IMR-90 (cell line): ENCODE measurements at regions not wholly inside any gene's neighbourhood (a gene's known extent, or its start where the extent isn't known, plus 50 kb on each side); places are given as distances from the start of the nearest gene placed in this dataset.

Source experiments
- ATAC-seq: fragments of 200-7000 bp; cut with Tn5 transposase; 2 replicates; pipeline ENCODE4 v1.9.1; 2020; ENCODE audit warnings: low read depth, mild to moderate bottlenecking, moderate library complexity
- BruUV-seq: library from RNA; stranded (reverse); fragments of 400-500 nt; replicated peaks from 2 replicates; lab custom pipeline; 2021; lab: Mats Ljungman, UMichigan
- CTCF ChIA-PET: fragments of 300-600 bp; formaldehyde crosslinking; extraction: SDS; loops from one replicate; lab custom pipeline; 2021; ENCODE audit warnings: antibody characterized with exemption; lab: Yijun Ruan, JAX
- POLR2A ChIA-PET: fragments of 300-600 bp; sonication (Branson Sonifier 250); formaldehyde crosslinking; loops from one replicate; lab custom pipeline; 2022; ENCODE audit warnings: antibody characterized with exemption; ENCODE audit not compliant: unreplicated experiment; lab: Charles Lee
- DNase-seq: peaks from one replicate; pipeline ENCODE4 v3.0.0; 2013
- H2AFZ ChIP-seq: replicated peaks from 2 replicates; pipeline ENCODE3; 2013; ENCODE audit warnings: low read length, mild to moderate bottlenecking; ENCODE audit not compliant: poor library complexity
- H2AK5ac ChIP-seq: 2 replicates; pipeline ENCODE4 v1.6.1; 2013; ENCODE audit warnings: low read depth, low read length, inconsistent platforms
- H2AK9ac ChIP-seq: replicated peaks from 2 replicates; pipeline ENCODE3; 2013; ENCODE audit warnings: mild to moderate bottlenecking, low read depth, low read length, moderate library complexity; ENCODE audit not compliant: poor library complexity
- H2BK120ac ChIP-seq: 2 replicates; pipeline ENCODE4 v1.6.1; 2013; ENCODE audit warnings: low read depth, low read length, inconsistent platforms
- H2BK15ac ChIP-seq: 3 replicates; pipeline ENCODE4 v1.6.1; 2013; ENCODE audit warnings: low read depth, low read length, inconsistent platforms
- H2BK20ac ChIP-seq: 2 replicates; pipeline ENCODE4 v1.6.1; 2013; ENCODE audit warnings: low read depth, mild to moderate bottlenecking, inconsistent platforms, low read length, moderate library complexity
- H2BK5ac ChIP-seq: 2 replicates; pipeline ENCODE4 v1.6.1; 2013; ENCODE audit warnings: mild to moderate bottlenecking, low read depth, low read length, inconsistent platforms; ENCODE audit not compliant: poor library complexity, severe bottlenecking
- H3K14ac ChIP-seq: replicated peaks from 2 replicates; pipeline ENCODE4 v1.6.1; 2013; ENCODE audit warnings: low read depth, low read length, inconsistent platforms
- H3K18ac ChIP-seq: 2 replicates; pipeline ENCODE4 v1.6.1; 2013; ENCODE audit warnings: low read depth, low read length, control low read depth
- H3K23ac ChIP-seq: 2 replicates; pipeline ENCODE4 v1.6.1; 2013; ENCODE audit warnings: low read depth, low read length, inconsistent platforms
- H3K27ac ChIP-seq: 2 replicates; pipeline ENCODE4 v1.5.1; 2013; ENCODE audit warnings: mild to moderate bottlenecking, control low read depth, low read length; ENCODE audit not compliant: insufficient read depth
- H3K27me3 ChIP-seq: 2 replicates; pipeline ENCODE4 v1.6.1; 2013; ENCODE audit warnings: low read length; ENCODE audit not compliant: control insufficient read depth, insufficient read depth
- H3K36me3 ChIP-seq: 2 replicates; pipeline ENCODE4 v1.6.1; 2013; ENCODE audit warnings: low read length, mixed read lengths; ENCODE audit not compliant: control insufficient read depth, insufficient read depth
- H3K4ac ChIP-seq: 2 replicates; pipeline ENCODE4 v1.6.1; 2013; ENCODE audit warnings: low read depth, low read length, inconsistent platforms
- H3K4me1 ChIP-seq: 2 replicates; pipeline ENCODE4 v1.6.1; 2013; ENCODE audit warnings: low read length, mixed read lengths; ENCODE audit not compliant: control insufficient read depth, insufficient read depth
- H3K4me2 ChIP-seq: 2 replicates; pipeline ENCODE4 v1.6.1; 2013; ENCODE audit warnings: low read depth, mild to moderate bottlenecking, control low read depth, low read length, moderate library complexity
- H3K4me3 ChIP-seq: 2 replicates; pipeline ENCODE4 v1.5.1; 2013; ENCODE audit warnings: low read depth, mild to moderate bottlenecking, control low read depth, low read length, moderate library complexity; ENCODE audit not compliant: insufficient read depth
- H3K56ac ChIP-seq: 2 replicates; pipeline ENCODE4 v1.6.1; 2013; ENCODE audit warnings: low read length, inconsistent platforms; ENCODE audit not compliant: insufficient read depth; ENCODE audit errors: extremely low read depth
- H3K79me1 ChIP-seq, 2 experiments: 2 replicates each; pipeline ENCODE4 v1.6.1; 2013; ENCODE audit warnings: low read length in 2 of 2, inconsistent platforms in 1 of 2, low read depth in 1 of 2
- H3K9ac ChIP-seq: 2 replicates; pipeline ENCODE4 v1.6.1; 2013; ENCODE audit warnings: low read depth, low read length, control low read depth
- H3K9me1 ChIP-seq: 2 replicates; pipeline ENCODE4 v1.6.1; 2013; ENCODE audit warnings: low read length, inconsistent platforms; ENCODE audit not compliant: insufficient read depth
- H3K9me3 ChIP-seq: 2 replicates; pipeline ENCODE4 v1.6.1; 2013; ENCODE audit warnings: low read length; ENCODE audit not compliant: control insufficient read depth, insufficient read depth
- H4K20me1 ChIP-seq: 2 replicates; pipeline ENCODE4 v1.6.1; 2013; ENCODE audit warnings: low read length, inconsistent platforms; ENCODE audit not compliant: insufficient read depth
- H4K5ac ChIP-seq: 2 replicates; pipeline ENCODE4 v1.6.1; 2013; ENCODE audit warnings: mild to moderate bottlenecking, low read depth, low read length, control low read depth
- H4K8ac ChIP-seq, 2 experiments: 2 replicates each; pipeline ENCODE4 v1.6.1; 2013; ENCODE audit warnings: low read depth in 2 of 2, low read length in 2 of 2, control low read depth in 1 of 2, inconsistent platforms in 1 of 2
- H4K91ac ChIP-seq: 2 replicates; pipeline ENCODE4 v1.6.1; 2013; ENCODE audit warnings: low read depth, low read length, inconsistent platforms; ENCODE audit not compliant: insufficient read depth
- FOS ChIP-seq: fragments of 150-350 bp; IDR thresholded peaks from 2 replicates; pipeline ENCODE4 v1.6.1; 2016; ENCODE audit warnings: low read depth, low read length
- NFE2L2 ChIP-seq: fragments of 150-350 bp; IDR thresholded peaks from 2 replicates; pipeline ENCODE4 v1.6.1; 2016; ENCODE audit warnings: low read depth, mild to moderate bottlenecking, low read length
- RFX5 ChIP-seq: IDR thresholded peaks from 2 replicates; pipeline ENCODE4 v1.8.0; 2012; ENCODE audit warnings: low read depth, mild to moderate bottlenecking, low read length, moderate library complexity
- WGBS, 2 experiments: methylation state at CpG; one replicate each; pipeline versions ENCODE4 v1.1.5 to v1.1.7; 2013; ENCODE audit warnings: missing lambda C conversion rate in 2 of 2; ENCODE audit not compliant: insufficient read length in 1 of 2; ENCODE audit errors: extremely low coverage in 2 of 2; 5-methylcytosine and 5-hydroxymethylcytosine counted together
- dilution Hi-C: fragments of 300-500 bp; cut with HindIII; formaldehyde crosslinking; loops from one replicate; pipeline ENCODE4 v1.14.3; 2018; ENCODE audit warnings: low sequenced_read_pairs; ENCODE audit not compliant: unreplicated experiment
- in situ Hi-C: fragments of 300-500 bp; cut with MboI; formaldehyde crosslinking; loops from 3 replicates; pipeline ENCODE4 v1.14.3; 2019; ENCODE audit warnings: low sequenced_read_pairs, inconsistent platforms, mixed read lengths
- intact Hi-C: fragments of 100-400 bp; cut with micrococcal nuclease; formaldehyde crosslinking; loops from 2 replicates; pipeline ENCODE4 v1.10.0; 2022

- TF ChIP-seq NFE2L2: no peak
Observed at GRCh38 chr1:224504297-224505041, 69.9 kb upstream of the WDR26 start (continued).

DNA sequence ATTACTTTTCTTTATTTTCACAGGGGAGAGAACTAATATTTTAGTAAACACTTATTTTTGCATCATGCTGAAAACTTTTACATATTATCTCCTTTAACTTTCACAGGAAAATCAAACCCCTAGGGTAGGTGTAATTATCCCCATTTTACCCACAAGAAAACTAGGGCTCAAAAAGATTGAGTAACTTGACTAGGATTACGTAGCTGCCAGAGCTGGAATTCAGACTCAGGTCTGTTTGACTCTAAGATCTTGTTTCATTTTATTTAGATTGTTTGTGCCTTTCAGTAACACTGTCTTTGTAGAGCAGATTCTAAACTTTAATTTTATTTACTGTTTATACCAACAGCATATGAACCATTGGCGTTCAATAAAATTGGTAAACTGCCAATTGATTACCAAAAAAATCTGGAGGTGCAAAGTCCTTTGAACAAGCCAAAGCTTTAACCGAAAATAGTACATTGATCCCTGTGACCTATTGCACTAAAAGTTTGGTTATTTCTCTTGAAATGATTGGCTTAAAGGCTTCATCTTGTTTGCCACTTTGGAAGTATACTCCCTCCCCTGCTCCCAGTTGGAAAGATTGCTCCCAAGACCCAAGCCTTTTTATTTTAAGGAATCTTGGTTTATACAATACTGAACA is 71.0 kb upstream of the WDR26 start:
- no TSS peak for BruUV-seq
- Histone ChIP-seq H3K27ac (no peak overlapping the region), H3K14ac (no peak overlapping the region), H3K56ac (no peak overlapping the region), H3K4me3 (no peak overlapping the region), H3K4ac (no peak overlapping the region), H2BK5ac (no peak overlapping the region), H3K9me3 (no peaks in the 10 kb centered on the region), H3K4me1 (peaks cover 36% of the 10 kb centered on the region), H2BK15ac (no peak overlapping the region), H3K4me2 (no peak overlapping the region), H3K23ac (no peak overlapping the region), H2AFZ (no peak overlapping the region), H3K27me3 (no peaks in the 10 kb centered on the region), H3K36me3 (no peaks in the 10 kb centered on the region), H2BK20ac (no peak overlapping the region), H3K9me1 (peaks cover 16% of the 10 kb centered on the region), H3K18ac (no peak overlapping the region), H4K91ac (no peak overlapping the region), H2AK5ac (no peak overlapping the region), H3K79me1 (0 out of 4 replicates have a peak, but pooled peaks cover 0 to 4% of the 10 kb centered on the region in 2 experiments), H4K20me1 (no peaks in the 10 kb centered on the region), H4K8ac (no peak overlapping the region), H2AK9ac (no peak overlapping the region), H3K9ac (no peak overlapping the region), H2BK120ac (no peak overlapping the region), H4K5ac (no peak overlapping the region)
- CTCF ChIA-PET: no interaction called here
- in situ Hi-C loops (no loop called here), dilution Hi-C loops (no loop called here), intact Hi-C loops (no loop called here)
- POLR2A ChIA-PET: no interaction called here
- TF ChIP-seq FOS (no peak), RFX5 (no peak)
- ATAC-seq (no peak), DNase-seq (no peak)
- WGBS, 2 experiments: no CpG with 5 or more reads among the region's 3 CpGs
